HL-60 (cell line): ENCODE measurements at regions not wholly inside any gene's neighbourhood (a gene's known extent, or its start where the extent isn't known, plus 50 kb on each side); places are given as distances from the start of the nearest gene placed in this dataset.

Experiments
- CTCF ChIP-seq: IDR thresholded peaks from one replicate; pipeline ENCODE4 v1.5.1; 2011; ENCODE audit warnings: low read length, control low read depth, inconsistent platforms; ENCODE audit not compliant: insufficient read depth
- GABPA ChIP-seq: IDR thresholded peaks from 2 replicates; pipeline ENCODE4 v1.6.1; 2012; ENCODE audit warnings: low read depth
- POLR2AphosphoS5 ChIP-seq: IDR thresholded peaks from 2 replicates; pipeline ENCODE4 v1.6.1; 2012; ENCODE audit warnings: low read depth
- SPI1 ChIP-seq: IDR thresholded peaks from 2 replicates; pipeline ENCODE4 v1.6.1; 2012; ENCODE audit warnings: low read depth, mild to moderate bottlenecking, borderline replicate concordance

GRCh38 chr12:20077618-20078017 lies 290.7 kb upstream of the PDE3A start:
- TF ChIP-seq POLR2AphosphoS5 (no peak), CTCF (no peak), GABPA (no peak), SPI1 (no peak)
